IPS-NIHi11 (cell line): ENCODE measurements at regions not wholly inside any gene's neighbourhood (a gene's known extent, or its start where the extent isn't known, plus 50 kb on each side); places are given as distances from the start of the nearest gene placed in this dataset.

ENCODE experiments used
- DNase-seq: peaks from one replicate; pipeline ENCODE4 v3.0.0; 2012; ENCODE audit warnings: mixed read lengths, low spot score

DNA sequence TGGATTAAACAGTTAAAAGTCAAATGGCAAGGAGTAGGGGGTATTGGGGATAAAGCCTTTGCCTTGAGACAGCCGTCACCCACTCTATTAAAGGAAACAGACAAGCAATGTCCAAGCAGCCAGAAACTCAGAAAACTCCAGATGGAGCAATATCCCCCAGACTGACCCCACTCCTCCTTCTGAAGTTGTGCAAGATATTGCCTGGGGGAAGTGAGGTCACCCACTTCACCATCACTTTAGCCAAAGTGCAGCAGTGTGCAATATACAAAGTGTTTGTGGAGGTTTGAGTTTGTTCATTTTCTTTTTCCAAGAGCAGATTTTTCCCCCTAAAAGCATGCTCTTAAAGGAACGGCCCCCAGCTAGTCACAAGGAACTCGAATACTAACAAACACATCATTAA is 125.1 kb downstream of the ETS2 start:
- DNase-seq: no peak

DNA sequence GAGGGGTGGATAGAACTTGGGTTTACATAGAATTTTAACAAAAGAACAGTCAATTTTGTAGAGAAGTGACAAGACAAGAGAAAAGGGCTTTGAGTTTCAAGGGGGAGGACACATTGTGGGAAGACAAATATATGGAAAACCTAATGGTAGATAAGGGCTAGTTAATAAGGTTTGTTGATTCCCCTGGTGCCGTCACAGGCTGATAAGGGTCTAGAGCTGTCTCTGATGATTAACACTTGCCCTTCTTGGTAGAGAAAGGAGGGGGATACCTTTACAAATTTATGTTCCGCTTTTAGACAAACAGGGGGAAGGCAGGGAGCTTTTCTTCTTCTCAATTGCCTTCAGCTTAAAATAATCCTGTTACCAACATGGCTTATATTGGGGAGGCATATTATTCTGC is 124.3 kb downstream of the ETS2 start:
- no peak for DNase-seq

DNA sequence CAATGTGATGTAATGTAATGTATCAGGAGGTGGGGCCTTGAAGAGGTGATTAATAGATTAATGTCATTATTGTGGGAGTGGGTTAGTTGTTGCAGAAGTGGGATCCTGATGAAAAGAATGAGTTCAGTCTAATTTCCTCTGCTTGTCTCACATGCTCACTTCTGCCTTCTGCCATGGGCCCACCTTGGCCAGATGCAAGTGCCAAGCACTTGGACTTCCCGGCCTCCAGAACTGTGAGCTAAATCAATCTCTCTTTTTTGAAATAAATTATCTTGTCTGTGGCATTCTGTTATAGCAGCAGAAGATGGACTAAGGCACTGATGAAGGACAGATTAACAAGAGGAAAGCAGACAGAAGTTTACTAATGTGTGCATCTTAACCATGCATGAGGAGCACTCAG is 123.9 kb downstream of the ETS2 start:
- DNase-seq: no peak

DNA sequence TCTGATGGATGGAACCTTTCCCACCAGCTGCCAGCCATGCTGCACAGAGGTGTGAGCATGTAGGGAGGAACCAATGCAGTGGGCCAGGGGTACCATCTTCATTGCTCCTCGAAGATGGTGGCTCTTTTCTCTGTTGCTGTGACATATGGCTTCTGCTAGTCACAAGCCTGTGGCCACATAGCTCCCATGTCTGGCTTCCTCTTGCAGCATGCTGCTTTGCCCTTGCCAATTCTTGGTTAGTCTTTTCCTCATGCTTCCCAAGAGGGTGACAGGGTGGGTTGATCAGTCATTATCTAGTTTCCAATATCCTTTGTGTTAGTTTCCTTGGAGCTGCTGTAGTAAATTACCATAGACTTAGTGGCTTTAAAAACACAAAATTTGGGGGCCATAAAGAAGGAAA is 123.4 kb downstream of the ETS2 start:
- no peak for DNase-seq

DNA sequence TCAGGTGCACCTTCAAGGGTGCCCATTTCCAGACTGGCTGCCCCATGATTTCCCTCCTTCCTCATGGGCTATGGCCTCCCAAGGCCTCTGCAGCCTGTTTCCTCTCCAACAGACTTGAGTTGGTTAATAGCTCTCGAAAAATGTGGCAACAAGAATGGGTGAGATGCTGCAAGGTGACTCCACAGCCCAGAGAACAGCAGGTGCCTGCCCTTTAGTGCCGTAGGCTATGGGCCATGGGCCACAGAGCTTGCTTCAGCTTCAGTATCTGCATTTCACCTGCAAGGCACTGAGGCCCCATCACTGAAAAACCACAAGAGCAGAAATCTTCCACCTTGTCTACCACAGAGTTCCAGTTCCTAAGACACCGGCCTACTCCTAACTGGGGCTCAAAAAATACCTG is 122.0 kb downstream of the ETS2 start:
- no peak for DNase-seq

DNA sequence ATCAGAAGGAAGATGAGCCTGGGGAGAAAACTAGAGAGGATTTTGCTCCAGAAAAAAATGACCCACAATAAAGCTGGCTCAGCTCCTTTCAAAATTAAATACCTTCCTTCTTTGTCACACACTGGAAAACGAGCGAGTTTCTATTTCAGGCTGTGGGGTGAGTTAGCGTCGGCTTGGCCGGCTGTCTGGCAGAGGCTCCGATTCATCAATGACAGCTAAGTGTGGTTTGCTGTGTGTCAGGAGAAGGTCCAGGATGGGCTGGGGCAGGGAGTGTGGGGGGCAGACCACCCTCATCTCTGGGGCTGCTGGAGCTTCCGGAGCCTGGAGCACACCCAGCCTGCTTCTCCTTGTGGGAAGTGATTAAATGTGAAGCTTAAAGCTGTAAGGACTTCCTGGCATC is 120.2 kb downstream of the ETS2 start:
- no peak for DNase-seq

DNA sequence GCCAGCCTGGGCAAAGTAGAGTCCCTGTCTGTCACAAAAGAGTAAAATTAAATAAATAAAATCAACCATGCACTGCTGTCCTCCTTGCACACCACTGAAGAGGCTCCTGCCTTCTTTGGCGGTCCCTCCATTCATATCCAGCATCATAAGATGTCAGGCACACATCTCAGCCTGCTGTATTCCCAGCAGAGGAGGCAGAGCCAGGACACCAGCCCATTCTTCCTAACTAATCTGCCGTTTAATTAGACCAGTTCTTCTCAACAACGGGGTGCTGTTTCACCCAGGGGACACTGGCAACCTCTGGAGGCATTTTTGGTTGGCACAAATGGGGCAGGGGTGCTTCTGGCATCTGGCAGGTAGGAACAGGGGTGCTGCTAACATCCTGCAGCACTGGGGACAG is 119.7 kb downstream of the ETS2 start:
- DNase-seq: no peak

DNA sequence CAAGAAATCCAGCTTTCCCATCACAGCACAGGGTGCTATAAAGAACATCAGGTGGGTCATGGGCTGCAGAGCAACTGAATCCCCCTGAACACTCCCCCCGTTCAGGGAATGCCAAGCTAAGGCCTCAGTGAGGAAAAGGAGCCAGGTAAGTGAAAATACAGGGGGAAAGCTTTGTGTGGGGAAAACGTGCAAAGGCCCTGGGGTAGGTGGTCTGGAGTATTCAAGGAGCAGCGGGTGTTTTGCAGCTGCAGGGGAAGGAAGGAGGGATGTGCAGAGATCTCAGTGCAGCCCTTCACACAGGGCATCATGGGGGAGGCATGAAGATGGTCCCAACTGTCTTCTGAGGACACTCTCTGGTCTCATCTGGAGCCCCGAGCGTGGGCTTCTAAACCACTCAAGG is 119.2 kb downstream of the ETS2 start:
- DNase-seq: no peak

DNA sequence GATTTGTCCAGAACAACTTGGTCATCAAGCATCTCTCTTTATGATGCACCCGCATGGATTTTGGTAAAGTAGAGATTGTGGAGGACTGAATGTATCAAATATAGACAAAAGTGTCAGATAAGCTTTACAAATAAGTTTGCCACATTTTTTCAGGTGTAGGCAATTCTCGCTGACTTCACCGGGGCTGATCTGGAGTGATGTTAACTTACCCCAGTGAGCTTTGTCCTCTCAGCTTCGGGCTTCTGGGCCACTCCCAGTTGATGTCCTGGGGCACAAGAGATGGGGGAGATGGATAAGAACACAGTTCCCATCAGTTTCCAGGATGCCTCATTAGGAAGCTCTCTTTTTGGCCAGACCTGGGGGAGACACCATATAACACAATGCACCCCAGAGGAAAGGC is 117.7 kb downstream of the ETS2 start:
- DNase-seq: no peak

DNA sequence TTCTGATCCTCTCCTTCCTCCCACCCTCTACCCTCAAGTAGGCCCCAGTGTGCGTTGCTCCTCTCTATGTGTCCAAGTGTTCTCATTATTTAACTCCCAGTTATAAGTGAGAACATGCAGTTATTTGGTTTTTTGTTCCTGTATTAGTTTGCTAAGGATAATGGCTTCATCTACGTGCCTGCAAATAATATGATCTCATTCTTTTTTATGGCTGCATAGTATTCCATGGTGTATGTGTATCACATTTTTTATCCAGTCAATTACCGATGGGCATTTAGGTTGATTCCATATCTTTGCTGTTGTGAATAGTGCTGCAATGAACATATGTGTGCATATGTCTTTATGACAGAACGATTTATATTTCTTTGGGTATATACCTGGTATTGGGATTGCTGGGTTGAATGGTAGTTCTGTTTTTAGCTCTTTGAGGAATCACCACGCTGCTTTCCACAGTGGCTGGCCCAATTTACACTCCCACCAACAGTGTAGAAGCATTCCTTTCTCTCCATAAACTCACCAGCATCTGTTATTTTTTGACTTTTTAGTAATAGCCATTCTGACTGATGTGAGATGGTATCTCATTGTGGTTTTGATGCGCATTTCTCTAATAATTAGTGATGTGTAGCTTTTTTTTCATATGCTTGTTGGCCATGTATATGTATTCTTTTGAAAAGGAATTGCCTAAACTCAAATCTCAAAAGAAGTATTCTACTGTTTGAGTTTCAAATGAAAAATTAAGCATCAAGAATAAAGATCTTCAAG is 116.9 kb downstream of the ETS2 start:
- DNase-seq: no peak

DNA sequence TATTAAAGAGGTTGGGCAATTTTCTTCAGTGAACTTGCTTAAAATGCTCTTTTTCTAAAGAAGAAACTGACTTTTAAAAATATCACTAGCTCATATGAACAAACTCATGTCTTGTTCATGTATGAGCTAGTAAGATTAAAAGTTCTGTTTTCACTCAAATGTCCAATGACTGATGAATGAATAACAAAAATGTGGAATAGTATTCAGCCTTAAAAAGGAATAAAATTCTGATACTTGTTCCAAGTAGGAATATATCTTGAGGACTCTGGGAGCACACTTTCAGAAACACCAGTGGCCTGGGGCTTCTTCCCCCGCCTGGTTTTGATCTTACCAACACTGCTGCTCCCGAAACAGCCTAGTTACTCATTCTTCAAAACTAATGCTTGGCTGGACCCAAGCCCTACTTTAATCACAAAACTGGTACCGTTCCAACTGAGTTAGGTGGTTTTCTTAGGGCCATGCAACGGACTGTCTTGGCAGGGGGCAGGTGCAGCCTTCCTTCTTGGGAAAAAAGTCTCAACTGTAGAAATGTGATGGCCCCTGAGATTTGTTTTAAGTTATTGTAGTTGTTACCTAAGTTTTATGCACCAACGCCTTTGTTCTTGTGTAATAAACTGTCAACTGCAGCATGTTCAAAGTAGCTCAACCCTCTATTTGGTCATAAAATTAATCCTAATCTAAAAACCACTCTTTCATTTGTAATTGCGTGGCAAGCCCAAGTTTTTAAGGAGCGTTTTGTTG is 116.0 kb downstream of the ETS2 start:
- DNase-seq: no peak

DNA sequence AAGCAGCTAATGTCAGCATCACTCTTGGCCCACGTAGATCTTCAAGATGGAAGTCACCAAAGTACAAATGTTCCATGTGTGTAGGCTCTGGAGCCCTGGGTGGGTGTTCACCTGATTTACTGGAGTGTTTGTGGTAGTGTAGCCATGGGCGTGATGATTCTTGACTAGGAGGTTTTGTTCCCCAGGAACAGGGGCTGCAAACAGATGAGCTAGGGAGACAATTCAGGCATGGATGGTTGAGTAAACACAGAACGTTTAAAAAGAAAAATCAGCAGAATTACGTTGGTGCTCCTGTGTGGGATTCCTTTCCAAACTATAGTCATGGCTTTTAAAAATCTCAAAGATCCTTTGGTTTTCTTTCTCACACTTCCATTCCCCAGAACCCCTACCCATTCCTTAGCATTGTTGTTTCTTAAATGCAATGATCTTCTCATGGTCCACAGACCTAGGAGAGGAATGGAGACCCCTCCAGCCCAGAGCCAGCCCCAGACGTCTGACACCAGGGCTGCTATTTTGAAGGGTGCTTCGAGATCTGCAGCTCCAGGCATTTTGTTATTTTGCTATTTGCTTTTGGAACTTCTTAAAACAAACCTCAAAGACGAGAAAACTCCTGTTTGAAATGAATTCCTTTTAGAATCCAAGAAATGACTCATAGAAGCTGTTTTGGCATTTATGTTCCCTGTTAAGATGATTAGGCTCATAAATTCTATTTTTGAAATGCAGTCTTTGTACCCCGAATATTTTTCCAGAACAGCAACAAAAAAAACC is 115.1 kb downstream of the ETS2 start:
- no peak for DNase-seq

DNA sequence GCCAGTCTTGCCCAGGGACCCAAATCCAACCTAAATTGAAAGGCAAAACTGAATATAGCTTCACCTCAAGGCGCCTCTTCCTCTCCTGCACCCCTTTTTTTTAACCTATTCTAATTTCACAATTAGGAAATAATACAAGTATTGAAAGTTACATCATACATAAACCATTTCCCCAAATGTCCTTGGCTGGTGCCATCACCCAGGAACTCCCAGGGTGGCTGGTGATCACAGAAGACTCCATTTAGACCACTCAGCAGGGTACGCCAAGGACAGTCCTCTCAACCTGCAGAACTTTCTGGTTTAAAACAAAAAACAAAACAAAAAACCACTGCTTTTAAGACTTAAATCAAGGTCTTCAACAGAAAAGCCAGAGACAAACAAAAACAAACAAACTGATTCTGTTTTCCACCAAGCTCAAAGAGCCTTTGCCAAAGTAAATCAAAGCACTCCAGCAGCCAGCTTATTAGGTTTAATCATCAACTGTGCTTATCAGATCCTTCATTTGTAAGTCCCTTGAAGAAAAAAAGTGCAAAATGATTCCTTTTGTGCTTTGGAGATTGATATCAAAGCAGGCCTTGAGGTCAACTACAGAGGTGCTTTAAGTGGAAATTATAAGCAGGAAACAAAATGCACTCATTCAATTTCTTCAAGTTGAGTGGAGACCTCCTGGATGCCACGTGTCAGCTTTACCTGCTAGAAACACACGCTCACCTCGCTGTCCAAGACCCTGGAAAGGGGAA is 113.0 kb downstream of the ETS2 start:
- no peak for DNase-seq

DNA sequence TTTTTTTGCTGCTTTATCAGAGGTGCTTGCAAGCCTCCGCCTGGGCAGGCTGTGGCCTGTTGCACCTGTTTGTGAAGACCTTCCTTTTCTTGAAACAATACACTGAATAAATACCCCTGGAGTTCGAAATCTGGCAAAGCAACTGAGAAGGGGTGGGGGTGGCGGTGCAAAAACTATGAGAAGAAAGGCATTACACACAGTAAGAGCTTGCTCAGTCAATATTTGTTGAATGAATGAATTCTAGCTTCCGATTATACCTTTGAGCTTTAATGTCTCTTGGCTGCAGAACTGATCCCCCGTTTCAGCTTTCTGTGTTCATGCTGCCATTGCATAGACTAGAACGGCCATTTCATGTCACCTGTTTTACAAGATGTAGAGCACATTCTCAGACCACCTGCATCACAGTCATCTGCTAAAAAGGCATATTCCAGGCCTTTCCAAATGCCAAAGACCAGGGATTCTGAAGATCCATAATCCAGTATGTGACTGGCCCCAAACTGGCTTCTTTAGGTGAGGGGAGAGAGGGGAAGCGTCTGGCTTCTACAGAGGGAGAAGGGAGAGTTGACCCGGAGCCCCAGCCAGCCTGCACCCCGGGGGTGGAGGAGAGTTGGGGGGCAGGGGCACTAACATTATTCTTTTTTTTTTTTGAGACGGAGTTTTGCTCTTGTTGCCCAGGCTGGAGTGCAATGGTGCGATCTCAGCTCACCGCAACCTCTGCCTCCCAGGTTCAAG is 111.5 kb downstream of the ETS2 start:
- no peak for DNase-seq

DNA sequence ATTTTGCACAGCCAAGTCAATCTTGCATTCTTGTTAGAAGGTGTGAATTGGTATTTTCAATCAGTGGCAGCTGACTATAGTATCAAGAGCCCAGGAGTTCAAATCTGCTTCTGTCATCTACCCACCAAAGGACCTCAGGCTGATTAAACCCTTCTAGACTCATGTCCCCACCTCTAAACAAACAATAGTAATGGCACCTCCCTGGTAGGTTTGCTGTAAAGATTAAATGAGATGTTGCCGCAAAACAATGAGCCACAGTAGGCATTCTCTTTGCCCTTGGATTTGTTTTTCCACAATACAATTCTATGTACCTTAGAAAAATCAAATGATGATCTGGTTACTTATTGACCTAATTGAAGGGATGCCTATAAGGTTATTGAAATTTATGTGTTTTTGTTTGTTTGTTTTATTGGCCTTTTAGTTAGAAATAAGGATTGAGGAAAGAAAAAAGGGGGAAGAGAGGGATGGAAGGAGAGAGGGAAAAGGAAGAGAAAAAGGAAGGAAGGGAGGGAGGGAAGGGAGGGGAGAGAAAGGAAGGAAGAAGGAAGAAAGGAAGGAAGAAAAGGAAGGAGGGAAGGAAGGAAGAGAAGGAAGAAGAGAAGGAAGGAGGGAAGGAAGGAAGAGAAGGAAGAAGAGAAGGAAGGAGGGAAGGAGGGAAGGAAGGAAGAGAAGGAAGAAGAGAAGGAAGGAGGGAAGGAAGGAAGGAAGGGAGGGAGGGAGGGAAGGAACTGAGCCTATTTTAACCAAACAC is 110.7 kb downstream of the ETS2 start:
- DNase-seq: no peak

DNA sequence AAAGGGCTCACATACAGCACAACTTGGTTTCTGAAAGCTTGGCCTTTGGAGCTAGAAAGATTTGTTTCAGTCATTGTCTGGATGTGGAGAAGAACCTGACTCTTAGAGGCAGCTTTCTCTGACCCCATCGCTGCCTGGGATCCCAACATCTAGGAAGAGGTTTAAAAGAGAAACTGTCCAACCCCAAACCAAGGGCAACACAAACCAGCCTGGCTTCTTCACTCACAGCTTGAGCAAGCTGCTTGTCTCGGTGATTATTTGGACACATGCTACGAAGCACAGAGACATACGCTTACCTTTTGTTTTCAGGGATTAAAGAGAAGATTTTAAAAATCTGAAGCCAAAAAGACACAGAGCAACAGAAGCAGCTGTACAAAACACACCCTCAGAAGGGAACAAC is 109.8 kb downstream of the ETS2 start:
- no peak for DNase-seq

DNA sequence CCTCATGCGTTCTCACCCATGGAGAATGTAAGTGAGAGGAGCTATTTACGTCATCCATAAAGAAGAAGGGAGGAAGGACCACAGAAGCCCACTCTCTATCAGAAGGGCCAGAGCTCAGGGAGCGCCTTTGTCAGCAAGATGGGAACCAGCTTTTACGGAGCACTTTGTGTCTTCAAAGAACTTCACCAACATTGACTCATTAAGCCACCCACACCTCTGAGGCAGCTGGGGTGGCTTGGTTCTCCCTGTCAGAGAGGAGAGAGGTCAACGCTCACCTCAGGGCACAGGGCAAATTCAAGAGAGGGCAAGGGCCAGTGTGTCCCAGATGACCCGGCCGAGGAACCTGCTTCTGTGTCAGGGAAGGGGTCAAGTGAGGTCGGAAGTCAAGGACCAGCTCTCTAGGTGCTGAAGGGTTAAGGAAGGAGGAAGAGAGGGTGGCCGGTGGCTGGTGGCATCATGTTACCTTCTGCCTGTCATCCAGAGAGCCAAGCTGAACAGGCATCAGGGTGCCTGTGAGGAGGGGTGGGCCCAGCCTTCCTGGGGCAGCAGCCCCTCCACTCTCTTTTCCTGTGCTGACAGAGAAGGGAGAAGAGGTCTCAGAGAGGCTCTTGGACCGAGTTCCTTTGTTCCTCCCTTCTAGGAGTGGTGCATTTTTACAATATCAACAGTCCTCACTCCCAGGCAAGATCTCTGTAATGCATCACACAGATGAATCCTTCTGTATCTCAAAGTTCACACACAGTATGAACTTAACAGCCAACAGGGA is 109.0 kb downstream of the ETS2 start:
- DNase-seq: peak; percentile 50

DNA sequence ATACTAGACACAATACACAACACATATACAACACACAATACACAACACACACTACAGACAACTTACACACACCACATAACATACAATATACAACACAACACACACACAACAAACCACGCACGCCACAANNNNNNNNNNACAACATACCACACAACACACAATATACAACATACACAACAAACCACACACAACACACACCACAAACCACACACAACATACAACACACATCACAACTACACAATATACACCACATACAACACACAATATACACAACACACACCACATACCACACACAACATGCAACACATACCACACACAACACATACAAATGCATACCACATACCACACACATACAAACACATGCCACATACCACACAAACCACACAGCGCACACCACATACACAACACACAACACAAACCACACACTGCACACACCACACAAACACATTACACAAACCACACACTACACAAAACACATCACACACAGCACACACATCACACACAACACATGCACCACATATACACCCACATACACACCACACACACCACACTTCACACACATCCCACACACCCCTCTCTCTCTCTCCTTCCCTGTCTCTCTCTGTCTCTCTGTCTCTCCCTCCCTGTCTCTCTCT is 108.3 kb downstream of the ETS2 start:
- DNase-seq: no peak

DNA sequence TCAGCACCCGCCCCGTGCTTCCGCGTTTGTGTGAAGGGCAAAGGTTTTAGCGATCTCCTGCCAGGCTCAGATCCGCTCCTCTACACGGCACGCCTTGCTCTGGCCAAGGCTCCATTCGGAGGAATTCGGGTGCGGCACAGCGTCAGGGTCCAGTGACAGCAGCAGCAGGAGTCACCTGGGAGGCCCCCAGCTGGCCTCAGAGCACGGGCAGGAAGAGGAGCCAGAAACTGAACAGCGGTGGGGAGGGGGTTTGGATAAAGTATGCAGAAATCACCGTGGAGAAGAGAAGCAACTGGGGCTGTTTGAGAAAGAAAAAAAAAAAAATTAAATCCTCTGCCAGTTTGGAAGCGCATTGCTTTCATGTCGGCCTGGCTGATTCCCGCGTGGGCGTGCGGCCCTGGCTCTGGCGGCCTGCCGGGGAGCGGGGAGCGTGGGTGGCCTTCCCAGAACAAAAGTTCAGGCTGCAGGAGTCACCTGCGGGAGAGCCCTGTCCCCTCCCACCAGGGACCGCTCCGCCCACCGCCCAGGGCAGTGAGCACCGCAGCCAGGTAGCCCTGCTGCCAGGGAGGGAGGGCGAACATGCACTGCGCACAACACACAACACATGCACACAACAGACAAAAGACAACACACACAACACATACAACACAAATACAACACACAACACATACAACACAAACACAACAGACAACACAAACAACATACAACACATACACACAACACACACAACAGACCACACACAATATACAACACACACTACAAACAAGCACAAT is 107.6 kb downstream of the ETS2 start:
- peak; percentile 88 for DNase-seq
